Neural cell (in vitro differentiated cells): ENCODE measurements at regions not wholly inside any gene's neighbourhood (a gene's known extent, or its start where the extent isn't known, plus 50 kb on each side); places are given as distances from the start of the nearest gene placed in this dataset.

Source experiments
- H2AFZ ChIP-seq: fragments of 200-600, 300-800 bp; sonication (generic), shearing (Covaris generic); 2 replicates; pipeline ENCODE4 v1.6.0; 2014; ENCODE audit warnings: low read depth, mild to moderate bottlenecking, antibody characterized with exemption, low read length, moderate library complexity
- H3F3A ChIP-seq: fragments of 200-600 bp; shearing (Covaris generic); 2 replicates; pipeline ENCODE4 v1.6.1; 2016; ENCODE audit warnings: mild to moderate bottlenecking, moderate library complexity, mixed read lengths, antibody characterized with exemption, low read length; ENCODE audit not compliant: insufficient read depth, poor library complexity, severe bottlenecking
- H3K27ac ChIP-seq: fragments of 200-600, 300-800 bp; sonication (generic), shearing (Covaris generic); 2 replicates; pipeline ENCODE4 v1.5.1; 2014; ENCODE audit warnings: mild to moderate bottlenecking, low read length, moderate library complexity
- H3K27me3 ChIP-seq: fragments of 300-800, 200-600 bp; sonication (generic), shearing (Covaris generic); 2 replicates; pipeline ENCODE4 v1.6.0; 2014; ENCODE audit warnings: mild to moderate bottlenecking, low read depth, low read length, moderate library complexity; ENCODE audit not compliant: insufficient read depth
- H3K36me3 ChIP-seq: fragments of 300-800, 200-600 bp; sonication (generic), shearing (Covaris generic); 2 replicates; pipeline ENCODE4 v1.5.1; 2014; ENCODE audit warnings: mild to moderate bottlenecking, antibody characterized with exemption, low read length, moderate library complexity; ENCODE audit not compliant: insufficient read depth
- H3K4me2 ChIP-seq: fragments of 300-800, 200-600 bp; sonication (generic), shearing (Covaris generic); 2 replicates; pipeline ENCODE4 v1.6.0; 2014; ENCODE audit warnings: mild to moderate bottlenecking, low read length
- H3K4me3 ChIP-seq: fragments of 300-800, 200-600 bp; sonication (generic), shearing (Covaris generic); 2 replicates; pipeline ENCODE4 v1.5.1; 2014; ENCODE audit warnings: mild to moderate bottlenecking, low read length, moderate library complexity
- H3K79me2 ChIP-seq: fragments of 200-600 bp; shearing (Covaris generic); replicated peaks from 2 replicates; pipeline ENCODE4 v1.6.0; 2014; ENCODE audit warnings: mild to moderate bottlenecking, low read length, moderate library complexity; ENCODE audit not compliant: insufficient read depth
- H3K9ac ChIP-seq: fragments of 300-800, 200-600 bp; sonication (generic), shearing (Covaris generic); 2 replicates; pipeline ENCODE4 v1.6.1; 2016; ENCODE audit warnings: mild to moderate bottlenecking, low read length, mixed read lengths
- H3K9me2 ChIP-seq: fragments of 200-600 bp; shearing (Covaris generic); 2 replicates; pipeline ENCODE4 v1.6.1; 2016; ENCODE audit warnings: mild to moderate bottlenecking, low read length, mixed read lengths; ENCODE audit not compliant: insufficient read depth
- H3K9me3 ChIP-seq: fragments of 200-600, 300-800 bp; sonication (generic), shearing (Covaris generic); 2 replicates; pipeline ENCODE4 v1.6.1; 2016; ENCODE audit warnings: mild to moderate bottlenecking, mixed run types, low read length, moderate library complexity, mixed read lengths
- H4K20me1 ChIP-seq: fragments of 200-600 bp; shearing (Covaris generic); 2 replicates; pipeline ENCODE4 v1.6.1; 2016; ENCODE audit warnings: mild to moderate bottlenecking, mixed run types; ENCODE audit not compliant: insufficient read depth
- EP300 ChIP-seq: fragments of 450-650 bp; conservative IDR thresholded peaks from 2 replicates; pipeline ENCODE4 v1.6.1; 2014; ENCODE audit warnings: antibody characterized with exemption, mild to moderate bottlenecking, moderate library complexity; ENCODE audit not compliant: poor library complexity, severe bottlenecking
- EZH2 ChIP-seq: fragments of 200-600, 300-800 bp; shearing (Covaris generic), sonication (generic); IDR thresholded peaks from 2 replicates; pipeline ENCODE4 v1.6.1; 2014; ENCODE audit warnings: antibody characterized with exemption, low read length, borderline replicate concordance, mild to moderate bottlenecking; ENCODE audit not compliant: insufficient read depth, poor library complexity, severe bottlenecking
- MXI1 ChIP-seq: fragments of 450-650 bp; conservative IDR thresholded peaks from 2 replicates; pipeline ENCODE4 v1.6.1; 2014; ENCODE audit warnings: antibody characterized with exemption, mild to moderate bottlenecking; ENCODE audit not compliant: poor library complexity, severe bottlenecking
- POLR2AphosphoS5 ChIP-seq: IDR thresholded peaks from 2 replicates; pipeline ENCODE4 v1.6.1; 2012
- RAD21 ChIP-seq: fragments of 450-650 bp; conservative IDR thresholded peaks from 2 replicates; pipeline ENCODE4 v1.6.1; 2014; ENCODE audit warnings: antibody characterized with exemption, mild to moderate bottlenecking, moderate library complexity
- SMC3 ChIP-seq: fragments of 450-650 bp; conservative IDR thresholded peaks from 2 replicates; pipeline ENCODE4 v1.6.1; 2014; ENCODE audit warnings: antibody characterized with exemption, mild to moderate bottlenecking, moderate library complexity; ENCODE audit not compliant: poor library complexity
- TAF1 ChIP-seq: IDR thresholded peaks from 2 replicates; pipeline ENCODE4 v1.6.1; 2012; ENCODE audit warnings: low read depth
- TF ChIP-seq, protein P1 (sequence below): IDR thresholded peaks from 2 replicates; pipeline ENCODE4 v1.6.1; 2012; ENCODE audit warnings: borderline replicate concordance
- TF ChIP-seq, protein P2 (sequence below): fragments of 450-650 bp; IDR thresholded peaks from 2 replicates; pipeline ENCODE4 v1.5.1; 2014; ENCODE audit warnings: antibody characterized with exemption, mild to moderate bottlenecking, moderate library complexity; ENCODE audit not compliant: poor library complexity, severe bottlenecking

DNA sequence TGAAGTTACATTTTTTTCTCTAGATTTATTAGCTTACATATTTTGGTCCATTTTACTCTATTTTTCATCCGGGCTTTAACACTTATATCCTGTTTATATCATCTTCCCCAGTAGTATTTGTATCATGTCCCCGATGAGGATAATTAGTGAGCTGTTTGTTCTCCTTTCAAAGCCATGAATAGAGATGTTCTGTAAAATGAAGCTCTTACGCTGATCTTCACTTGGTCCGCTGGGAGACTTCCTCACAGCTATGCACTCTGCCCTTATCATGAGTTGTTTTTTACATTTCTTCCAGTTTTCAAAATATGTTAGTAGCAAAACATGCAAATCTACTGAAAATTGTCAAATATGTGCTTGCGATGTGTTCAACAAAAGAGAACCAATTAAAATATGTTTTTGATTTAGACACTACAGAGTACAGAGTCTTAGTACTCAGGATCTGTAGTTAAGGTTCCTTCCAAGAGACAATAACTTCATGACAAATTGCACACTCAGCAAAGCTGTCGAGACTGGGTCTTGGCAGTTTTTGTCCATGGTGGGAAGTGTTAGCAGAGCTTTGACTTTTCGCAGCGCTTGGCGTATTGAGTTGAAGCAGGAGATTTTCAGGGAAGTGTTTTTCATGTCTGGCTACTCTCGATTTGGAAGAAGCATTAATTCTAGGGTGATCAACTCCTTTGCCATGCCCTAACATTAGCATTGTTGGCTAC is 292.0 kb upstream of the ADAMTS5 start:
- Histone ChIP-seq H3K36me3 (no peaks in the 10 kb centered on the region), H2AFZ (no peak overlapping the region), H3K9me3 (peaks cover 2% of the 10 kb centered on the region), H3F3A (no peaks in the 10 kb centered on the region), H4K20me1 (no peaks in the 10 kb centered on the region), H3K9me2 (no peaks in the 10 kb centered on the region), H3K4me2 (no peak overlapping the region), H3K27me3 (no peaks in the 10 kb centered on the region), H3K79me2 (no peaks in the 10 kb centered on the region), H3K9ac (no peak overlapping the region), H3K27ac (no peak overlapping the region), H3K4me3 (no peak overlapping the region)
- no peak for TF ChIP-seq RAD21
- no peak for TF ChIP-seq EZH2
- TF ChIP-seq, protein P1, sequence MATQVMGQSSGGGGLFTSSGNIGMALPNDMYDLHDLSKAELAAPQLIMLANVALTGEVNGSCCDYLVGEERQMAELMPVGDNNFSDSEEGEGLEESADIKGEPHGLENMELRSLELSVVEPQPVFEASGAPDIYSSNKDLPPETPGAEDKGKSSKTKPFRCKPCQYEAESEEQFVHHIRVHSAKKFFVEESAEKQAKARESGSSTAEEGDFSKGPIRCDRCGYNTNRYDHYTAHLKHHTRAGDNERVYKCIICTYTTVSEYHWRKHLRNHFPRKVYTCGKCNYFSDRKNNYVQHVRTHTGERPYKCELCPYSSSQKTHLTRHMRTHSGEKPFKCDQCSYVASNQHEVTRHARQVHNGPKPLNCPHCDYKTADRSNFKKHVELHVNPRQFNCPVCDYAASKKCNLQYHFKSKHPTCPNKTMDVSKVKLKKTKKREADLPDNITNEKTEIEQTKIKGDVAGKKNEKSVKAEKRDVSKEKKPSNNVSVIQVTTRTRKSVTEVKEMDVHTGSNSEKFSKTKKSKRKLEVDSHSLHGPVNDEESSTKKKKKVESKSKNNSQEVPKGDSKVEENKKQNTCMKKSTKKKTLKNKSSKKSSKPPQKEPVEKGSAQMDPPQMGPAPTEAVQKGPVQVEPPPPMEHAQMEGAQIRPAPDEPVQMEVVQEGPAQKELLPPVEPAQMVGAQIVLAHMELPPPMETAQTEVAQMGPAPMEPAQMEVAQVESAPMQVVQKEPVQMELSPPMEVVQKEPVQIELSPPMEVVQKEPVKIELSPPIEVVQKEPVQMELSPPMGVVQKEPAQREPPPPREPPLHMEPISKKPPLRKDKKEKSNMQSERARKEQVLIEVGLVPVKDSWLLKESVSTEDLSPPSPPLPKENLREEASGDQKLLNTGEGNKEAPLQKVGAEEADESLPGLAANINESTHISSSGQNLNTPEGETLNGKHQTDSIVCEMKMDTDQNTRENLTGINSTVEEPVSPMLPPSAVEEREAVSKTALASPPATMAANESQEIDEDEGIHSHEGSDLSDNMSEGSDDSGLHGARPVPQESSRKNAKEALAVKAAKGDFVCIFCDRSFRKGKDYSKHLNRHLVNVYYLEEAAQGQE = no peak
- no peak for TF ChIP-seq SMC3
- TF ChIP-seq TAF1 = no peak
- no peak for TF ChIP-seq MXI1
- no peak for TF ChIP-seq POLR2AphosphoS5
- TF ChIP-seq, protein P2, sequence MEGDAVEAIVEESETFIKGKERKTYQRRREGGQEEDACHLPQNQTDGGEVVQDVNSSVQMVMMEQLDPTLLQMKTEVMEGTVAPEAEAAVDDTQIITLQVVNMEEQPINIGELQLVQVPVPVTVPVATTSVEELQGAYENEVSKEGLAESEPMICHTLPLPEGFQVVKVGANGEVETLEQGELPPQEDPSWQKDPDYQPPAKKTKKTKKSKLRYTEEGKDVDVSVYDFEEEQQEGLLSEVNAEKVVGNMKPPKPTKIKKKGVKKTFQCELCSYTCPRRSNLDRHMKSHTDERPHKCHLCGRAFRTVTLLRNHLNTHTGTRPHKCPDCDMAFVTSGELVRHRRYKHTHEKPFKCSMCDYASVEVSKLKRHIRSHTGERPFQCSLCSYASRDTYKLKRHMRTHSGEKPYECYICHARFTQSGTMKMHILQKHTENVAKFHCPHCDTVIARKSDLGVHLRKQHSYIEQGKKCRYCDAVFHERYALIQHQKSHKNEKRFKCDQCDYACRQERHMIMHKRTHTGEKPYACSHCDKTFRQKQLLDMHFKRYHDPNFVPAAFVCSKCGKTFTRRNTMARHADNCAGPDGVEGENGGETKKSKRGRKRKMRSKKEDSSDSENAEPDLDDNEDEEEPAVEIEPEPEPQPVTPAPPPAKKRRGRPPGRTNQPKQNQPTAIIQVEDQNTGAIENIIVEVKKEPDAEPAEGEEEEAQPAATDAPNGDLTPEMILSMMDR = no peak

DNA sequence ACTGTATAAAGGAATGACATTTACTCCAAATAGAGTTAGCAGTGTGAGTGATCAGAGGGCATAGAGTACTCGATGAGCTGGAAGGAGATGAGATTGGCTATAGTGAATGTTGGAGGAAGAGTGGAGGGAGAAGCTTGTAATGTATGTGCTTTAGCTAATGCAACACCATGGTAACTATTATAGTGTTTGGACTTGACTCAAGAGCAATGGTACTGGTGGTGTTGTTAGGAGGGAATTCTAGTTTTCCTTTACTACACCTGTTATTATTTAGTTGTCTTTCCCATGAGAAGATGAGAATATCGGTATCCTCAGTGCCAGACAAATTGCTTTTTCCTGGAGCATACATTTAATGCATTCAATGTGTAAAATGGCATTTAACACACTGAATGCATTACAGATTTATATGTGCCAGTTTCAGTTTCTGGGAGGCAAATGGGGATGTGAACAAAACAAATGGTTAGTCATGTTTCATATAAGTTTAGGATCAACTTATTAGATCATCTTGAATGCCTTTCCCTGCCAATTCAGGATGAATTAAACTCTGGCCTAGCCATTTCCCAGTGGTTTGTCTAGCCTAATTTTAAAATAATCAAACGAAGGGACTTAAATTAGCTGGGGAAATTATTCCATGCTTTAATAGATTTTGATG is 291.1 kb upstream of the ADAMTS5 start:
- Histone ChIP-seq H3K9me3 (peaks cover 2% of the 10 kb centered on the region), H3F3A (no peaks in the 10 kb centered on the region), H3K9me2 (no peaks in the 10 kb centered on the region), H3K9ac (no peak overlapping the region), H3K36me3 (no peaks in the 10 kb centered on the region), H3K27ac (no peak overlapping the region), H3K79me2 (no peaks in the 10 kb centered on the region), H3K4me3 (no peak overlapping the region), H4K20me1 (no peaks in the 10 kb centered on the region), H2AFZ (no peak overlapping the region), H3K27me3 (no peaks in the 10 kb centered on the region), H3K4me2 (no peak overlapping the region)
- TF ChIP-seq TAF1 (no peak), RAD21 (no peak), SMC3 (no peak), POLR2AphosphoS5 (no peak), EP300 (no peak), MXI1 (no peak), EZH2 (no peak)
- TF ChIP-seq, protein P2 = no peak
- TF ChIP-seq, protein P1 = no peak
